ENCODE measurements at regions not wholly inside any gene's neighbourhood (a gene's known extent, or its start where the extent isn't known, plus 50 kb on each side); places are given as distances from the start of the nearest gene placed in this dataset.
"Not testable (repeated sequence)": the region's sequence is repeated elsewhere in the genome, so short reads cannot be mapped to it uniquely, and the experiment has no call there.

DNA sequence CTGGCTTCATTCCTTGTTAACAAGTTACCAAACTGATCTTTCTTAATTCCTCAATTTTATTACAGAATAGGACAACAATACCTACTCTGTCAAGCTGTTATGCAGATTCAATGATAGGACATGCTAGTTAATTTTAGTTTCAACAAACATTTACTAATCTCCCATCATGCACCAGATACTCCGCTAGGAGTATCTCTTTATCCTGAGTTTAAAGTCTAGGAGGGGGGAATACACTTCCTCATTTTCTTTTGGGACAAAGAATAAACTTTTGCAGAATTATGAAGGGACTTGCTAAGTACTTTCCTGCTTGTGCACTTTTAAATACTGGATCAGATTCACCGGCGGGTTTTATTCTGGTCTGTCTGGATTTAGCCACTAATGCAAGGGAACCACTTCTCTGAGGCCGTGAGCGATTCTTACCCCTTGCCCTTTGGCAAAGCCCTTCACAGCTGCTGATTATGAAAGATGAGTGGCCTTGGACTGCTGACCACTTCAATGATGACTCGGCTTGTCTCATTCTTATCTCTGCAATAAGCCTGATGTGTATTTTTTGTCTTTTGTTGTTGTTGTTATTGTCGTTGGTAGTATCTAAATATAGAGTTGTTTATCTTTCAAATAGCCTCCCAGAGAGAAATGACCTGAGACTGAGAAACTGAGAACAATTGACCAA lies 73.9 kb downstream of the RMI1 start:
- no peak for DNase-seq

- no peak for DNase-seq
These were observed 77.1 kb downstream of the RMI1 start for GRCh38 chr9:84057662-84058061.

DNA sequence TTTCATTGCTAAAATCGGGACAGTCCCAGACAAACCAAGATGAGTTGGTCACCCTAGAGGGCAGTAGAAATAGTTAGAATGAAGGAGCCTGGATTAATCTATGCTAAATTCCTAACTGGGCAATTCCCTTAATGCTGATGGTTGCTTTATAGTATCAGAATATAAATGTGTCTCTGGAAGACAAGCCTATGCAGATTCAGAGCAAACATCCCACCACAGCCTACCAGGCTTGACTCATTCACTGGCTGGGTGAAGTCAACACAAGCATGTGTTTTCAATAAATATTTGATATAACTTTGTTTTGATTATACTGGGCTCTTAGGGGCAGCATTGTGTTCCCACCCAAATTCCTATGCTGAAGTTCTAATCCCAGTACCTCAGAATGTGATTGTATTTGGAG lies 79.3 kb downstream of the RMI1 start:
- DNase-seq = no peak

- DNase-seq = no peak
These were observed 81.1 kb downstream of the RMI1 start for GRCh38 chr9:84061613-84062193.

GRCh38 chr9:84062538-84062937 lies 81.9 kb downstream of the RMI1 start:
- DNase-seq = no peak

- DNase-seq = no peak
These were observed 87.2 kb downstream of the RMI1 start for GRCh38 chr9:84067821-84068220.

DNA sequence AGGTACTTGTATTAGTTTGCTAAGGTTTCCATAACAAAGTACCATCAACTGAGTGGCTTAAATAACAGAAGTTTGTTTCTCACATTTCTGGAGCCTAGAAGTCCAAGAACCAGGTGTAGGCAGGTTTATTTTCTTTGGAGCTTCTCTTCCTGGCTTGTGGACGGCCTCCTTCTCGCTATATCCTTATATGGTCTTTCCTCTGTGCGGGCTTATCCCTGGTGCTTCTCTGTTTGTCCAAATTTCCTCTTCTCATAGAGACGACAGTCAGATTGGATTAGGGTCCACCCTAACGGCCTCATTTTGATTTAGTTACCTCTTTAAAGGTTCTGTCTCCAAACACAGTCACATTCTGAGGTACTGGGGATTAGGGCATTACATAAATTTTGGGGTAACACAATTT lies 88.3 kb downstream of the RMI1 start:
- DNase-seq = no peak

- DNase-seq = no peak
These were observed 90.0 kb downstream of the RMI1 start for GRCh38 chr9:84070590-84070989.

GRCh38 chr9:84072621-84073180 lies 92.1 kb downstream of the RMI1 start:
- no peak for DNase-seq

DNA sequence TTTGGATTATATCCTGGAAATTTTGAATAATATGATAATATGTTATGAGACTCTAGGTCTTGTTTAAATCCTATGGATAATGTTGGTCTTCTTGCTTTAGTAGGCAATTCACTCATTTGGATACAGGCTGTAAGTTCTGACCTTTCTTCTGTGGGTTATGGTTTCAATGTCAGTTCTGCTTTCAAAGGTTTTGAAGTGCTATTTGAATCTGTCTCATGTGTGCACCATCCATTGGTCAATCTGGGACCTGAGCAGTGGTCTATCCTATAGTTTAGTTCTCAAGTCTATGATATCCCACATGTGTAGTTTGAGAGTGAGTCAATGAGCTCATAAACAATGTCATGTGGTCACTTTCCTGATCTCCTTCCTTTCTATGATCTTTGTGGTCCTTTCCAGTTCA lies 94.4 kb downstream of the RMI1 start:
- no peak for DNase-seq

GRCh38 chr9:84076384-84076783 lies 95.8 kb downstream of the RMI1 start:
- DNase-seq = no peak

DNA sequence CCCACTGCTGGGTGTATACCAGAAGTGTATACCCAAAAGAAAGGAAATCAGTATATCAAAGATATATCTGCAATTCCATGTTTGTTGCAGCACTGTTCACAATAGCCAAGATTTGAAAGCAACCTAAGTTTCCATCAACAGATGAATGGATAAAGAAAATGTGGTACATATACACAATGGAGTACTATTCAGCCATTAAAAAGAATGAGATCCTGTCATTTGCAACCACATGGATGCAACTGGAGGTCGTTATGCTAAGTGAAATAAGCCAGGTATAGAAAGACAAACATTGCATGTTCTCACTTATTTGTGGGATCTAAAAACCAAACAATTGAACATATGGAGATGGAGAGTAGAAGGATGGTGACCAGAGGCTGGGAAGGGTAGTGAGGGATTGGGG lies 97.2 kb downstream of the RMI1 start:
- not testable (repeated sequence) for DNase-seq

DNA sequence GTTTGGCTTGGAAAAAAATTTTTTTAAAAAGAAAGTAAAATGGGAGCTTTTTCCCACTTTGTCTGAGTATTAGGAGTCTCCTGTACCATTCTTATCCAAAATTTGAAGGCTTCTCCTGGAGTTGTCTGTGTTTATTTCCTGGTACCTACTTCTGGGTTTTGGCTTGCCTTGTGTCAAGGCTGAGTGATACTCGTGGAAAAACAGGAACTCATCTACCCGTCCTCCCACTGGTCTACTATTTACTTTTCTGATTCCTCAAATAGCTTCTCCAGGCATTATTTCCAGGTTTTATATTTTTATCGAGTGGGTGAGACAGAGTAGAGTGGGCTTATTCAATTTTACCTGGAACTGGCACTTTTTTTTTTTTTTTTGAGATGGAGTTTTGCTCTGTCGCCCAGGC lies 99.4 kb downstream of the RMI1 start:
- no peak for DNase-seq

DNA sequence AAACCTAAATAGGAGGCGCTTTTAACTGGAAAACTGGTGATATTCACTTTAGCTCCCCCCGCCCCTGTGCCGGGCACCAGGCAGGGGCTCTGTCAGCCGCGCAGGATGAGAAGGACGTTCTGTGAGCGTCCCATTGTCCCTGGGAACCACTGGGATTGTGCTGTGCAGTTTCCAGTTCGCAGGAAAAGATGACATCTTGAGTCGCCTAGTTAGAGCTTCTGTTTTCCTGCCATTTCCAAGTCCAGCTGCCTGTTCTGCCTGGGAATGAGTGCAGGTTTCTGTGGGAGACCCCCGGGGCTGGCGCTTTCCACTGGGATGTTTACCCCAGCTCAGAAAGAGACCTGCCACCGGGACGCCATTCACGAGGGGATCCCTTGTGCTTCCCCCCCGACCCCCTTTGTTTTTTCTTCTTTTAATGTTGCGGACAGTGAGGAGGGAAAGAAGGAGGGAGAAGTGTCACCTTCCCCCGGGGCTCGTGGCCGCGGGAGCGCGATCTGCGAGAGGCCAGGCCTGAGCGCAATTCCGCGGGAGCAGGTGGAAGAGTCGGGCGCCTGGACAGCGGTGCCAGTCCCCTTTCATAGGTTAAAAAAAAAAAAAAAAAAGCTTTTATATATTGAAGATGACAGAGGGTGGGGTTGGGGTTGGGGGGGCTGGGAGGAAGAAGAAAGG lies 121.5 kb downstream of the RMI1 start:
- no peak for DNase-seq

- DNase-seq = no peak
These were observed 123.2 kb downstream of the RMI1 start for GRCh38 chr9:84103651-84104377.

DNA sequence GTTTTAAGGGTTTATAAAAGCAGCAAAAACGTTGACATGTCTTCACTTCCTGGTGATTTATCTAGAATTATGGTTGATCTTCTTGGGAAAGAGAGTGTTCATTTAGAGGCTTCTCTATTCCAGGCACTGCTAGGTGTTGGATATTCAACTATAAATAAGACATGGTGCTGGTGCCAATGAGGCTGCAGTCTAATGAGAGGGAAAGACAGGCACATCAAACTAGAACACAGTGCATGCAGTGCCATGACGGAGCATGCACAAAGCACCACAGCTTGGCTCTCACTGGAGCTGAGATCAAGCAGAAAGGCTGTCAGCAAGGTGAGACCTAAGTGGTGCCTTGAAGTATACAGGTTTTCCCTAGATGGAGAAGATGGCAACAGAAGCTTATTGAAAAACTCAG lies 126.5 kb downstream of the RMI1 start:
- DNase-seq = no peak

GRCh38 chr9:84107995-84108394 lies 127.4 kb downstream of the RMI1 start:
- DNase-seq = no peak

GRCh38 chr9:84111726-84112125 lies 131.1 kb downstream of the RMI1 start:
- DNase-seq = no peak

GRCh38 chr9:84121991-84122523 lies 141.5 kb downstream of the RMI1 start:
- no peak for DNase-seq

- no peak for DNase-seq
These were observed 142.0 kb downstream of the RMI1 start for GRCh38 chr9:84122572-84122971.

DNA sequence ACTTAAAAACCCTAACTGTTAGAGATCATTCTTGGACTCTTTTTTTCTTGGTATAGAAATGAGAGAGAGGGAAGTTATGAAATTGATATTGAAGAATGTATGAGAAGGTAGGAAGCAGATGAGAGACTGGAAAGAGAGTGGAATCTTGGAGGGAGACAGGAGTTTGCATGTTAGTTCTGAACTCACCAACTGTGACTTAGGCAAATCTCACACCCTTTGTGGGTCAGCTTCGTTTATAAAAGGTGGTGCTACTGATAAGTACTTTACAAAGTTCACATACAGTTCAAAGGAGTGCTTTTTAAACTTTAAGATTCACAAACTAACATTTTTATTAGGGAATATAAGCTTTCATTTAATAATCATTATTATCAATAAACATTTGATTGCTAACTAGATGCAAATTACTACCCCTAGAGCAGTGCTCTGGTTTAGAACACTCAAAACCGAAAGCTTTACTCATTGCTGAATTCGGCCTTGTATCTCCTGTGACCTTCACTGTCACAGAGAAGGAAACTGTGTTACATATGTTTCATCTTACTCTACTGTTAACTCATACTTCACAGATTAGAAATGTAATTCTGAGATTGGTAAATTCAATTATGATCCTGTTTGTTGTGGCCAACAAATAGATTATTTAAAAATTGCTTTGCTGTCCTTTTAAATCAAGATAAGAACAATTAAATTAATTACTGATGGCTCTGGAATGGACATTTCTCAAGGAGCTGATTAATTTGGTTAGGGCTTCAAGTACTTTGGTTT lies 143.2 kb downstream of the RMI1 start:
- no peak for DNase-seq

GRCh38 chr9:84125046-84125445 lies 144.4 kb downstream of the RMI1 start:
- no peak for DNase-seq

- no peak for DNase-seq
These were observed 148.9 kb downstream of the RMI1 start for GRCh38 chr9:84129529-84129928.

Data from DMS79 (cell line).